HG02588 (cell line): ENCODE measurements at regions not wholly inside any gene's neighbourhood (a gene's known extent, or its start where the extent isn't known, plus 50 kb on each side); places are given as distances from the start of the nearest gene placed in this dataset.

Experiments
- ATAC-seq: cut with Tn5 transposase; IDR thresholded peaks from one replicate; pipeline ENCODE4 v1.9.1; 2021; ENCODE audit warnings: mild to moderate bottlenecking, moderate library complexity; ENCODE audit not compliant: unreplicated experiment

- ATAC-seq: no peak
Measured at GRCh38 chr9:14471041-14471440, 157.1 kb upstream of the NFIB start.

- ATAC-seq: no peak
Measured at GRCh38 chr9:14467675-14468374, 153.9 kb upstream of the NFIB start.

DNA sequence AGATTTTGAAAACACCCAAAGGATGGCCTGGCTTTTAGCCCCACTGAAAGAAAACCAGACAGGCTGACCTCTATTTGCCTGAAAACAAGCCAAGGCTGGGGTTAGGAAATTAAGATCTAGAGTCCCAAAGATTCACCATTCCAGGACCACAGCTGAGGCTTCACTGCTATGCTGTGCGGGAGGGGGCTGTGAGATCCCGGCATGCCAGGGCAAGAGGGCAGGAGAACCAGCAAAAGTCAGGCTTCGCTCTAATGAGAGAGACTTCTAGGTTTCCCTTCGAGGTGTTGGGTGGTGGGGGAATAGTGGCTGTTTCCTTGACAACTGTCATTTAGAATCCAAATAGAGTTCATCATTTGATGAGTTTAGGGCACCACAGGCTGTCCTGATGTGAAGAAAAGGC, 152.9 kb upstream of the NFIB start:
- no peak for ATAC-seq

DNA sequence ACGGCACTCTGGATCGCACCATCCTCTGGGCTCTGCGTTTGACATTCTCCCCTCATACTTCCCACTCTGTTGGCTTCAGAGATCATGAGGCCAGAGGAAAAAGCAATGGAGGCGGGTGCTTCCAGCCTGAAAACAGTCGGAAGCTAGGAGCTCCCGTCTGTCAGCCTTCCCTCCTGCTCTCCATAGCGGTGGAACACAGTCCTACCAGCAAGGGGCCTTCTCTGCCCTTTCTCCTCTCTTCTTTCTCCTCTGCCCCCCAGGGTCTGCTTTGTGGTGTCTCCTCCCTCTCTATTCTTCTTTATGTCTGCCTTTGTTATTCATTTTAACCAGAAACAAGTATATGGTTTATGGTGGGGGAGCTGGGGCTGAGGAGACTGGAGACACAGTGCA, 152.5 kb upstream of the NFIB start:
- ATAC-seq: no peak

GRCh38 chr9:14462950-14463349, 149.0 kb upstream of the NFIB start:
- no peak for ATAC-seq

DNA sequence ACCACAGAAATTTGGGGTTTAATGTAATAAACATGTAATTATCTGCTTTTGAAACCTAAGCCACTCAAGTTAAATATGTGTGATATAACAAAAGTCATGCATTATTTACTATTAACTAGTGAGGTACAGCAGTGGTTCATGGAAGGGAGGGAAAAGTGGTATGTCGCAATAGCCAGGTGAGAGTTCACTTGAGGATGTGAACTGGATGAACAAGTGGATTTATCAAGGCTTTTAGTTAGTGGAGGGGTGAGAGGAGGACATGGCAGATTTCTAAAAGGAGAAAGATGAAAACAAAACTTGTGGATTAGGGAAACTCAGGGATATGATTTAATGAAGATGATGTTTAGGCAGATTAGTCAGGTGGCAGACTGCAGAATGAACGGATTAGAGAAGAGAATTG, 141.3 kb upstream of the NFIB start:
- ATAC-seq: no peak

DNA sequence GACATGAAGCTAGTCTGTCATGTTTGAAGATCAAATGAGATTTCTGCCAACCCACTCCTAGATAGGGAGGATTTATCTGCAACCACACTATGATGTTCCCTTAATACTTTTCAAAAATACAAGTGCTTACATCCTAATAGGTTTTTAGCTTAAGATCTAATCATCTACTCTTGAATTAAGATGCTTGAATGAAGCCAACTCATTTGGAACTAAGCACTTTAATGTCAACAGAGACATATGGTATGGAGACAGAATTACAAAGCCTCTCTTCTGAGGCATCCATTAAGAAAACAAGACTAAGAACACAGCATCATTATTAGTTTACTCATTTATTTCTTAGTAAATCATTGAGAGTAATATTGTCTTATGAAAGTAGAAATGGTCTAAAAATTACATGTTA, 139.3 kb upstream of the NFIB start:
- no peak for ATAC-seq

DNA sequence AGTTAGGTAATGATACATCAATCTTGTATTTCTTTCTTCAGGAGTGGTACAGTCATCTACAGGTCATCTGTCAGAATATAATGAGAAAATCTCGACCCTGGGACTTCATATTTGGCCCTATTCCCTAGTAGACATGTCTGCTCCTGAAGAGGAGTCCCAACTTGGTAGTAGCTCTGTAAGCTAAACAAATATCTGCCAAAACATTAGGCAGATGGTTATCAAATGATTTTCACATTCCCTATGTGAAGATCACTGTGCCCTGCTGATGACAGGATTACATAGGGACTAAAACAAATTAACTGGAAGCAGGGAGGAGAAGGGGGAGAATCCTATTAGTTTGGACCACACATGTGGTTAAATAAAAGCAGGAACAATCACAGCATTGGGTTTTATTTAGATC, 138.6 kb upstream of the NFIB start:
- ATAC-seq: no peak

- peak; percentile 94 for ATAC-seq
Measured at GRCh38 chr9:14451949-14452348, 138.0 kb upstream of the NFIB start.

DNA sequence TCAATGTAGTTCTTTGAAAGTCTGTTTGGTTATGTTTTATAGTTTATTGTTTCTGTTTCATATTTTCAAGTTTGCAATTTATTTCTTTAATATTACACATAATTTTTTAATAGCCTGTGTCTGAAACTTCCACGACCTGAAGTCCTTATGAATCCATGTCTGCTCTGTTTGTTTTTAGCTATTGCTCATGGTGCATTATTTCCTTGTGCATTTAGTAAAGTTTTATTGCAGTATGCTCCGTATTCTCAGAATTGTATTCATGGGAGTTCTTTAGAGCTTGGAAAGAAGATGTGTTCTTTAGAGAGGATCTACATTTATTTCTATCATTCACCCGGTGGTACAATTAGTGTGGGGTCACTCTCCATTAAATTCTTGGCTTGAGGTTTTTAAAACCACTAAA, 133.2 kb upstream of the NFIB start:
- ATAC-seq: no peak

GRCh38 chr9:14445946-14446345, 132.0 kb upstream of the NFIB start:
- no peak for ATAC-seq

DNA sequence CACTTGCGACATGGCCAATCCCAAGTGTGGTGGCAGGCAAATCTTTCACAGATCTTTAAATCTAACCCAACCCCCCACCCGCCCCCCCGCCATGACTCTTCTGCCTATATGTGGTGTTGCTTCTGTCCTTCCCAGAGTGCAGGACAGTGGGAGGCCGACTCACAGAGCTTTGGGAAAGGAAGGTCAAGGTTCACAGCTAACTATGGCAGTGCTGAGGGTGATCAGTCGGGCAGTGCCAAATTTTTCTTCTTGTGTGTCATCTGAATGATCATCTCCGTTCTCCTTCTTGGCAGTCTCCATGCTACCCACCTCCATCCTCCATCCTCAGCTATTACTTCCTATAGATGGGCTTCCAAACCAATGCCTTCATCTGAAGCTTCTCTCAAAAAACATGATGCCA, 129.0 kb upstream of the NFIB start:
- no peak for ATAC-seq

- no peak for ATAC-seq
Measured at GRCh38 chr9:14441976-14442651, 128.2 kb upstream of the NFIB start.

DNA sequence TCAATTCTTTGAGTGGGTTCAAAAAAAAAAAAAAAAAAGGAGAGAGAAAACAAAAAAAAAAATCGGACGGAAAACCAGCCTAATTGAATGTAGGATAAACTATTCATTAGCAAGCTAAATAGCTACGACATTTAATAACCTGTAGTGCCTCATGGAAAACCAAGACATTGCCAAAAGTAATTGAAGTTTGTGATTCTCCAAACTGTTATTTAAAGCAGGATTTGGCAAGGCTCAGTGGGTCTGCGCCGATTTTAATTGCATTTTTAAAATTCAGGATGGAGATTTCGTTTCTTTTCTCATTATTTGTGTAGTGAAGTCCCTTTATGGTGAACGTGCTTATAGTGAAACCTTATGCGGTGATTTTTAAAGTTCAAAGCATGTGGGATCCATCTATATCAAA, 127.2 kb upstream of the NFIB start:
- ATAC-seq: no peak

DNA sequence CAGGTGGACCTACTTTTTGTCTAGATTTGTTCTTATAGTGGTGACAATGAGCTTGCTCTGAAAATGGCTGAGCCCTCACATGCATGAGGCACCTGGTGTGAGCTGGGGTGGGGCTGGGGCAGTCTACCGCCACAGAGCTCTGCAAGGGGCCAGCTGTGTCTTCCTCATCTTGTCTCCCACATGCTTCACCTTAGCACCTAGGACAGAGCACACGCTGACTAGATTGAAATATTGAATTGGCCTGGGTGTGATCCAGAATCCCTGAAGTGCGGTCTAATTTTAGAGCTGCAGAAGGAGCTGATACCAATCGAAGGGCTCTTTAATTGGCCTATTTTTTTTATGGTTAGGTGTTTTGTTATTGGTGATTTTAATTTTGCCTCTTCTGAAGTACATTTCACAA, 126.1 kb upstream of the NFIB start:
- no peak for ATAC-seq

DNA sequence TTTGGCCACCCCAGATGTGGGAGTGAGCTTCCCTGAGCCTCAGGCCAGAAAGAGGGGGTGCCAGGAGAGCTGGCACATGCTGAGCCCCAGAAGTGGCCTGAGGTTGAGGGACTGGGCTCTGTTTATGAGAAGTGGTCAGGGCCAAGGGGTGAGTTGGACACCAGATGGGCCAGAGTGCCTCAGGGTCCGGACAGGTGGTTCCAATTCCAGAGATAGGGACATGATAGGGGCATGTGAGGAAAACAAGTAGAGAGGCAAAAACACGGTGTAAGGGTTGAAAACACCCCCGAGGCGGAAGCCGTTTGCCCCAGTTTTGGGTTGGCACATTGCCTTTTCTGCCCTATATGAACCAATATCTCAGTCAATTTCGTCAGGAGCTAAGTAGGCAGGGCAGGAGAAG, 125.6 kb upstream of the NFIB start:
- no peak for ATAC-seq

GRCh38 chr9:14438232-14439021, 124.5 kb upstream of the NFIB start:
- ATAC-seq: no peak

GRCh38 chr9:14437354-14438231, 123.7 kb upstream of the NFIB start:
- ATAC-seq: no peak

- ATAC-seq: no peak
Measured at GRCh38 chr9:14435871-14436270, 121.9 kb upstream of the NFIB start.

GRCh38 chr9:14434971-14435718, 121.2 kb upstream of the NFIB start:
- ATAC-seq: no peak

GRCh38 chr9:14434158-14434504, 120.2 kb upstream of the NFIB start:
- no peak for ATAC-seq
